ENCODE measurements at regions not wholly inside any gene's neighbourhood (a gene's known extent, or its start where the extent isn't known, plus 50 kb on each side); places are given as distances from the start of the nearest gene placed in this dataset.

DNA sequence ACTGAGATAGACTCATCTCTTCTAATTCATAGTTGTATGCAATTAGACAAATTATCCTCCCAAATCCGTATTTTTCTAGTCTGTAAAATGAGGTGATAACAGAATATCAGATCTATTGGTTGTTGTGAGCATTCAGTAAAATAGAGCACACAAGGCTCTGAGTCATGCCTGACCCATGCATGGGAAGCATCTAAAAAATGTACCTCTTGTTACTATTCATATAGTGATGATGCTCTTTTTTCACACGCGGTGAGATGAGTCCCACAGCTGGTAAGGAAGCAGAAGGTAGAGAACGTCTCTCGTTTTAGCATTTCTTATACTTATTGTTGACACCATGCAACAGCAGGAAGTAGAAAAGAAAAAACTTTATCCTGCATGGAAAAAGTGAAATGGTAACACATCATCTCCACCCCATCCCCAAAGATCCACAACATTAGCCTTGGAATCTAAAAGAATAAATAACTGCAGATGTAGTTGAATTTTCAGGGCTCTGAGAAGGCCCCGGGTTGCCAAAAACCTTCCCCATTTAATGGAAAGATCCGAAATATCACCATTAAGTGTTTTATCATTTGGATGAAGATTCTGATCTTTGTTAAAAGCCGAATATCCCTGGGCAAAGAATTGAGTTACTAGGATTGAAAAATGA is 215.6 kb downstream of the TMEM114 start:
- DNase-seq = no peak

DNA sequence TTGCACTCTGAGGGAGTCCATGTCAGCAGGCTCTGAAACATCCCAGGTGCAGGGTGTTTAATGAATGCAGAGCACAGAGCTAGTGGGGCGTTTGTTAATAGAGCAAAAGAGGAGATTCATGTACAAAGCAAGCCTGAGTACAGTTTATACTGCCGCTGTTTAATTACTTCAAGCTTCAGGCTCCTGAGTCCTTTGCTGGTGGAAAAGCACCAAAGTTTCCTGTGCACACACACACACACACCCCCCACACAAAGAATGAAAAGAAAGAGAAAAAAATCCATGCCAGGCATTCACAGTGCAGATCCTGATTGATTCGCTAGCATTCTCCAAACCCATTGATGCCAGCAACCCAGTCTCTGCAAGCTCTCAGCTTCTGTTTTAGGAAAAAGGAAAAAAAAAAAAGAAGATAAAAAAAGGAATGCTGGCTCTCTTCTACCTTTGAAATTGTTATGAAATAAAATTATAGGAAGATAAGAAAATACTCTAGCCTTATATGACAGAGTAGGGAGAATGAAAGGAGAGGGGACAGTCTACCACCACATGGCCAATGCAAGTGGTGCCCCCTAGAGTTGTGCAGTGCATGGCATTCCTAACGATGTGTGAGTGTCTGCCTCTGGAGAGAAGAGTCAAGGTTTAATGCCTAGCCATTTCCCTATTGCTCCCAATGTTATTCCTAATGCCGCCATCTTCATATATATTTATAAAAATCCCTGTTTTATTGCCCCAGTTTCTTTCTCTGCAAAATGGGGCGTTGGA is 216.5 kb downstream of the TMEM114 start:
- no peak for DNase-seq

DNA sequence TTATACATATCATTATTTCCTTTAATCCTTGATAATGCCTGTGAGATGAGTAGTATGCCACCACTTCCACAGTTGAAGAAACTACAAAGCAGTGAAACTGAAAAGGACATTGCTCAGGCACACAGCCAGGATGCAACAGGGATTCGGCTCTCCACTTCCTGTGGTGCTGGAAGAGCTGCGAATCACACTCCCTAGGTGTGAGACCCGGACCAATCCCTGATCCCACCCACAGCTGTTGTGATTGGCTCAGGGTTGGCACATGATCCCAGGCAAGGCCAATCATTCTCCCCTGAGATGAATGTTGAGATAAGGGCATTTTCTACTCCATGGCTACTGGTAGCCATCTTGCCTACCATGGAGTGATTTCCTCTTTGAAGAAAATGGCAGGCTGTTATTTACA is 218.2 kb downstream of the TMEM114 start:
- no peak for DNase-seq

DNA sequence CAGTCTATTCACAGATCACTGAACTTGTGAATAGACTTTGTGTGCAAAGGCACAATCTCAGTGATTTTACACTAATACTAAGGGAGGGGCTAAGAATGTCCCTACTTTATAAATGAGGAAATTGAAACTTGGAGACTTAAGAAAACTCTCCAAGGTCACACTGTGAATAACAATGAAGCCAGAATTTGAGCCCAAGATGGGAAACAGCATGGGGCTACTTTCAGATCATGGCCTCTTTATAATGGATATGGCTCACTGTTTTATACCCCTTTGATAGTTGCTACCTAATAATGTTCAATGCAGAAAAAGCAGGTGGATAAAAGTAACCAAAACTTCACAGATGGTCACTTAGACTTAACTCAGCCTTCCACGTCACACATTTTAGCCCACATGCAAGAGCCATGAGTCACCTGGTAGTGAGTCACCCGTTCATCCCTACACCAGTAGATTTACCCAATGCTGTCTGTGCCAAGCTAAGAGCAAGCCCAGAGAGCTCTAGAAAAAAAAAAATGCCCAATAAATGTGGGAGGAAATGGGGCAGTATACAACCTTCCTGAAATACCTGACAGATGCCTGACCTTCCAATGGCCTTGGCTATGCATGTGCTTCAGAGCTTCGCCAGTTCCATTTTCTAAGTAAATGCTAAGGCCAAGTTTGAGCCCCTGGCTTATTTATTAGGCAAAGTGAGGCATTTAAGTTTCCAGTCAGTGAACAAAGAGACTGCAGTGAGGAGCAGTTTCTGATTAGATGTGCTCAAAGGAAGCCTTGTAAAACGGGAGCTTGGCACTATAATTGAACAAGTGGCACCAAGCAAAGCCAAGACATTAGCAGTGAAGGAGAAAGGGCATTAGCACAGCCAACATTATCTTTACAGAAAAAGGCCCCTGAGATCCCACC is 219.7 kb downstream of the TMEM114 start:
- DNase-seq = no peak

DNA sequence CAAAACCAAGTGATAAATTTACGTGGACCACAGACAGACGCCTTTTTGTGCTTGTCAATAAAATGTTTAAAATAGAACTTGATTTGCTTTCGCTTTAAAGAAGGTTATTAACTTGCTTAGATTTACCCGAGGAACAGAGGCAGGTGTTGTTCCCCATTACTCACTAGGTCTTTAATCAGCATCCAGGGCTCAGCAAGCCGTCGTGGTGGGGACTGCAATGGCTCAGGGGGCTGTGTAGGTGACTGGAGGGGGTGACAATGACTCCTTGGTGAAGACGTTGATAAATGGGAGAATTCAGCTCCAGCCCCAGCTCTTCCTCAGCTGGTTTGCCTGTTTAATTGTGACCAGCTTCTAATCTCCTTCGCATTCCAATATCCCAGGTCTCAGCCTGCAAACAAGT is 231.4 kb downstream of the TMEM114 start:
- no peak for DNase-seq

DNA sequence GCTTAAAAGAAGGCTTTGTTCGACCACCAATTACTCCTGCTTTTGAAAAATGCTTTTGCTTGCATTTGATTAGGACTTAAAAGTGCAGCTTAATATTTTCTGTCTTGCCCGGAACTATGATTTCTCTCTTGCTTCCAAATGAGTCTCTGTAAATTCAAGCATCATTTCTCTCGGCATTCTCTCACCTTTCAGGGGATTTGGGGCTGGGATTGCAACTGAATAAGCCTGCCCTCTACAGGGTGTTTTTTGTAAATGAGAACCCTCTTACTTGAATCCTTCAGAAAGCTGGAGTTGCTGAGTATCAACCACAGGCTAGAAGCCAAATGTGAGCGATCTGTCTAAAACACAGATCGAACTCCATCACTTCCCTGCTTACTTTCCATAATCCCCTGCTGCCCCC is 234.6 kb downstream of the TMEM114 start:
- no peak for DNase-seq

DNA sequence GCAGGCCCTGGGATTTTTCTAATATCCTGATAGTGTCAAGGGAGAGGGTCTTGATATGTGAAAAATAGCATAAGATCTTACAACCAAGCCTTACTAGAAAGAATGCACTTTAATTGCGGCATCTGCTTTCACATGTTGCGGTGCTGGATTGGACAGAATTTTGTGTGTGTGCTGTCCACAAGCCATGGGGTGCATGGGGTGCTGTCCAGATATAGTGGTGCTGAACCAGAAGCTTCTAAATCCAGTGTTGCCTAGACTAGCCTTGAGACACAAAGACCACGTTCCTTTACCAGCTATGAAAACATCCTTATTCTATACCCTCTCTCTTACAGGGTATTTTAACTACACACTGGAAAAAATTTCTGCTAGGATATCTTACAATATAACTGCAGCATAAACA is 244.0 kb downstream of the TMEM114 start:
- DNase-seq = peak; percentile 81

DNA sequence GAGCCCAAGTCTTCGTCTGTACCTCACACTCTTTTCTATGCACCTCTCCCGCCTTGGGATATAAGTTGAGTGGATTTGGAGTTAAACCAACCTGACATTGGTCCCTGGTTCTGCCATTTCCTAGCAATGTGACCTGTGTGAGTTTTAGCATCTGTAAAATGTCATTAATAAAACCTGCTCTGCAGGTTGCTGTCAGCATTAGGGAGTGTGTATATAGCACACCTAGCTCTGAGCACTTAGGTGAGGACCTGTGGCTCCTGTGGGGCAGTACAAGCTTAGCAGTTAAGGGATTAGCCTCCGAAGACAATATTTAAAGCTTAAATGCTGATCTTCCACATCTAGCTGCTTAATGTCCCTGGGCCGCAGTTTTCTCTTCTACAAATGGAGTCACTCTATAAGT is 248.0 kb downstream of the TMEM114 start:
- DNase-seq = no peak

DNA sequence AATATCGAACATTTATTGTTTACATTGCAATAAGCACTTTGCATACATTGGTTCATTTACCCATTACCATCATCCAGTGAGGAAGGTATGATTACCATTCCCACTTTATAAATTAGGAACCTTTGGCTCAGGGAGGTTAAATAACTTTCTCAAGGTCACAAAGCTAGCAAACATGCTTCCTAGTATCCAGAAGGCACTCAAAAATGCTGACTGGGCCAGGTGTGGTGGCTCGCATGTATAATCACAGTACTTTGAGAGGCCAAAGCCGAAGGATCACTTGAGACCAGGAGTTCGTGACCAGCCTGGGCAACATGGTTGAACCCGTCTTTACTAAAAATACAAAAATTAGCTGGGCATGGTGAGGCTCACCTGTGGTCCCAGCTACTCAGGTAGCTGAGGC is 259.6 kb downstream of the TMEM114 start:
- DNase-seq = no peak

DNA sequence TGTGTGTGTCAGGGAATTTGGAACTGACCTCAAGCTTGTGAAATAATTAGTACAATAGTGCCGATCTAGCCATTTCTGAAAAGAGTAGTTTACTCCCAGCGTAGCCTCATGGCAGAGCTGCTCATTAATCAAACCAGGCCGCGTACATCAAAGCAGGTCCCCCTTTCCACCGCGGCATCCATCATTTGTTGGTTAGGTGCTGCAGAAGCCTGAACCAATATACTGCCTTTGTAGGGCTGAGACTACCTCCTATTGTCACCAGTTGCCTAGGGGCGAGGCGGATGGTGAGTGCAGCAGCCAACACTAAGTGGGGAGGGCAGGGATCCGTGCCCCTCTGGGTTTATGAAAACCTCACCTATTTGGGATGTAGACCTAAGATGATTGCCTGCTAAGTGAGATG is 264.1 kb downstream of the TMEM114 start:
- DNase-seq = no peak

DNA sequence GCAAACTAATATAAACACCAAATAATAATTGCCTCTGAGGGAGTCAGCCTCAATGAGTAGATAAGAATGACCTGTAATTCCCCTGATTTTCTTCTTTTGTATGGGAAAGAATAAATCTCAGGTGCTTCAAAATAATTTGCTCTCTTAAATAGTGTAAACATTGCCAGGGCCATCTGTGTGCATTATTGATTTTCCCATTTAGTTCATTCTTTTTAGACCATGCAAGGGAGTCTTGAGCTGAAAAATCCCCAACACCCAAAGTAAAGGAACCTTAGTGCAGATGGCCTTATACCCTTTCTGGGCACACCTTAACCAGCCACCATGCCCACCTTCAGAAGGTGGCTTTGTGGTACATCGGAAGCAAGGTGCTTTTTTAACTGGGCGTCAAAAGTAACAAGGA is 267.2 kb downstream of the TMEM114 start:
- DNase-seq = no peak

DNA sequence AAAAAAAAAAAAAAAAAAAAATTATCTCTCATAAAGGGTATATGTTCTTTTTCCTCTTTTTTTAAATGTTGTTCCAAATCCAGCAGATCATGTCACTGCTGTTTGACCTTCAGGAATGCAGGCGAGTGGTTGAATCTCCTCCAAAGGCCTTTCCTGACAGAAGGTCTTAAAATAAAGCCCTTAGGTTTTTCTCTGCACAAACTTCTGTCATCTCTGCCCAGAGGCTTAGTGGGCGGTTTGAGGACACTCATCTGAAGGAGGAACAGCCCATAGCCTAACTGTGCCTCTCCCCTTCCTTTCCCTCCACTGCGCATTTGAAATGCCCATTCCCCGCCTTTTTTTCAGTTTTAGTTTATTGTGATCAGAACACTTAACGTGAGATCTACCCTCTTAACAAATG is 270.2 kb downstream of the TMEM114 start:
- DNase-seq = no peak

DNA sequence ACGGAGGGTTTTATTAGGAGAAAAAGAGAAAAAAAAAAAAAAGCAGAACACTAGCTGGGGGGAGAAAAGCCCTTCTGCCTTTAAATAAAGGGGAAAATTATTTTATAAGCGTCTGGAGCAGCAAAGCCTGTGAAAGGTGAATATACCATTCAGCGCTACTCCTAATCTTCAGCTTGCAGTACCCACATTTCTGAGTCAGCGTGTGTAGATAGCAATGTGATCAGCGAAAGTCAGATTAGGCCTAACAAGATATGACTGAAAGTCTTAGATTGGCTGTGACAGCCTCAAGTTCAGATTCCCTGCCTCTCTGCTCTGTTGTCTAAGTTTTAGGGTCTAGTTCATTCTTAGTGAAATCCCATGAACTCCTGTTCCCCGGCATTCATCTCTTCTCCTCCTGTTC is 279.5 kb downstream of the TMEM114 start:
- no peak for DNase-seq

DNA sequence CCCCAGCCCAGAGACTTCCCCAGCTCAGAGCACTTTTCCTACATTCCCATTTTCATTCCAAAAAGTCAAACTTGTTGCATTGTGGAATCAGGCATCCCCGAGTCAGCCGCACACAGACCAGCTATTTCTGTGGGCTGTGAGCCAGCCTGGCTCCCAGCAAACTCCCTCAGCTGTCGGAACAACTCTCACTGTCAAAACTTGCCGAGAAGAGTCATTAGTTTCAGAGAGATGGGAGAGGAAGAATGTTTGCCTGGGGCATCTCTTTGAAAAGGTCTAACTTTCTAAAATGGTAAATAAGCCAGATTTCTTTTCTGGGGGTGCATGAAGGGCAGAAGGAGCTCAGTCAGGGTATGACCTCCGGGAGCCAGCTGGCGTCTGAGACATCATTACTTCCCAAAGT is 280.0 kb downstream of the TMEM114 start:
- DNase-seq = no peak

DNA sequence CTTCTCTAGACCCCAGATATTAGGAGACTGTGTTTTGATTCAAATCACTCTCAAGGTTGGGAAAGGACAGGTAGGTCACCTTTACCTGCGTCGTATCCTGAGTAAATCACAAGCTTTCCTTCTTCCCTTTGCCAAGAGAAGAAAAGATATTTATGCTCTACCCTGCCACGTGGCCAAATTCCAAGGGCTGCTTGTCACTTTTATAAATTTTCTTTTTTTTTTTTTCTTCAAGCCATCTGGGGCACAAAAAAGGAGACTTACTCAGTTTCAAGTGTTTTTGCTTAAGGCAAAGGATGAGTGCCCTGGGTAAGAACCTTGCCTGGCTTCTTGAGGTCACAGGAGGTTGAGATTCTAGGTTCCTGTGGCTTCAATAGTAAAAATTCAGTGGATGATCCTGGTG is 285.1 kb downstream of the TMEM114 start:
- DNase-seq = no peak

DNA sequence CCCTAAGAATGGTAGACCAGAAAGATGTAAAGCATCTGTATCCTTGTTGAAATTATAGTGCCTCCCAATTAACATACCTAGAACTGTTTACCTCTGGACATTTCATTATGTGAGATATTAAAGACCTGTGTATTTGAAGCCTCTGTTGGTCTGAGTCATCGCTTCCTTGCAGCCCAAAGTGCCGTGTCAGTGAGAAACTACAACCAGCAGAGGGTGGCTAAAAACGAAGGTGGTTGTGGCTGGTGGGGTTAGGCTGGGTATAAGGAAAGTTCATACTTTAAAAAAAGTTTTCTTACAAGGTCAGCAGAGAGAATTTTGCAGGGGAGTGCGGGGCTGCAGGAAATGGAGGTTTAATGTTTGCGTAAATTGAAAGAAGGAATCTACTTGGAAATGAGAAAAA is 290.7 kb downstream of the TMEM114 start:
- DNase-seq = no peak

DNA sequence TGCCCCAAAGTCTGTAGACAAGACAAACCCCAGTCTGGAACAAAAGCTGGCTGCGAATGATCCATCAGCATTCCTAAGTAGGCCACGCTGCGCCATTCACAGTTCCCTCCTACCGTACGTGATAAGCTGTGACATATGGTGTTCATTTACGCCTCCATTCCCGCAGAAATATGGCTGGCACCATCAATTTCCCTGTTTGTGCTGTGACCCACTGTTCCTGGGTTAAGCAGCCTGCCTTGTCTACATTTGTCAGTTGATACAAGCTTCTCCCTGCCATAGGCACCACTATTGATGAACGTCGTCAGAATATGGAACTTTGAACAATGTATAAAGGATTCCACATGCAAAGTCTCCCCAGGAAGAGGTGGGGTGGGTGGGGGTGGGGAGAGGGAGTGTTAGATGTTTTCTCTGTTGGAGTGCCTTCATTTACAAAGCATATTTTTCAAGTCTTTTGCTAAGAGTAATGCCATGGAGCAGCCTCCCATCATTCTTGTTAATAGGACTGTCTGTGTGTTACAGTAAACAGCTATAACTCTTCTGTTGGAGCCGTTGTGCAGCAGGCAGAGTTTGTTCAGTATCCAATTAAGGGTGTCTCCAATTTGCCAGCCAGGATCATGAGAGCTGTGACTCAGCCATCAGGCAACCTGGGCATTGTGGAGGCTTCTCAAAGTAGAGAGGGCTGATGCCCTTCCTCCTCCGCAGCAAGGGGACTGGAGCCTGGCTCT is 294.6 kb downstream of the TMEM114 start:
- peak; percentile 5 for DNase-seq

DNA sequence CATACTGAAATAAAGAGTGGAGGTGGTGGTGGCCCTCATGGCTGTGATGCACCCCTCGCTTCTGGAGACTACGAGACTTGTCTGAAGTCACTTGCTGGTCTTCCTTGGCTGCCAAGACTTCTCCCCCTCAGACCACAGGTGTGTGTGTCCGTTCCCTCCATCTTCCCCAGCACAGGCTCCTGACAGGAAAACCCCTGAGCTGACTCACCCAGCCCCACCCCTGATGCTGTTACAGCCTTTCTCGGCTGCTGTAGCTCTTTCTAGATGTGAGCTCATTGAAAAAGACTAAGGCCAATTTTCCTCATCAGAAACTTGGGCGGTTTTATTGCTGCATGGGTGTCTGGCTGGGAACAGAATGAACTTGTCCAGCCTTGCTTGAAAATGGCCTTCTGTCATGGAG is 296.9 kb downstream of the TMEM114 start:
- DNase-seq = no peak

DNA sequence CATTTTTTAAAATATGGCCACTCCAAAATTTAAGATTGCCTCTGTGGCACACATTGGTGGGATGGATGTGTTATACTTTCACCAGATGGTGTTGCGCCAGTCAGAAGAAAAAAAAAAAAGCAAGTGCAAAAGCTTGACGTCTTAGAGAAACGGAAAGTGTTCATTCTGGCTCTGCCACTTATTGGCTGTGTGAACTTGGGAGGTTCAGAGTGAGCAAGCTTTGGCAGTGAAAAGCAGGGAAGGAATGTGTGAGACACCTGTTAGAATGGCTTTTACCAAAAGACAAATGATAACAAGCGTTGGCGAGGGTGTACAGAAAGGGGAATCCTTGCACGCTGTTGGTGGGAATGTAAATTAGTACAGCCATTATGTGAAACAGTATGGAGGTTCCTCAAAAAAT is 298.0 kb downstream of the TMEM114 start:
- no peak for DNase-seq

DNA sequence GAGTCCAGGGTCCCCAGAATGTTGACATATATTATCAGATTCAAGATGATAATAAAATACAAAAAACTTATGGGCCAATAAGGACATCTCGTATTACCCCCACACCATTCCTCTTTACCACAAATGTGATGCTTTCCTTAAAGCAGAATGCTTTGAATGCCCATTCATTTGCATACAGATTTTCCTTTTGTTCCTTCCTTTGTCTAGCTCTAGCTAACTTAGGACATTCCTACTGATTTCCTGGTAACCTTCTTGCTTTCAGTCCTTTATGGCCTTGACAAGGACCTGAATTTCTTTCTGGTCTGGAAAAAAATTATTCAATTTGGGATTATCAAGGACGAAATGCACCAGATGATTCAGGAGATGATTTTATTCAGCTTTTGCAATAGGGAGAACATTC is 304.0 kb downstream of the TMEM114 start:
- DNase-seq = no peak

DNA sequence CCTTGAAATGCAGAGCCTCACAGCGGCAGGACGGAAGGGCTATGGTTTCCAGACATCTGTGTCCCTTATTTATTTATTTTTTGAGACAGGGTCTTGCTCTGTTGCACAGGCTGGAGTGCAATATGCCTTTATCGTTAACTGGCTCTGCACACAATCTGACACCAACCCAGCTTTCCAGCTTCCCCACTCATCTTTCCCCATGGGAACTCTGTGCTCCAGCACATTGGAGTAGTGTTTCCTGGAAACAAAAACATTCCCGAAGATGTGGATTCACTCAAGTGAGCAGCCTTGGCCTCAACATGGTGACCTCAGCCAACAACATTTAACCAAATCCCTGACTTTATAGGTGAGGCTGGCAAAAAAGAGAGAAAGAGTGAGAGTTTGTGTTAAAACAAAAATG is 307.1 kb downstream of the TMEM114 start:
- DNase-seq = peak; percentile 32

DNA sequence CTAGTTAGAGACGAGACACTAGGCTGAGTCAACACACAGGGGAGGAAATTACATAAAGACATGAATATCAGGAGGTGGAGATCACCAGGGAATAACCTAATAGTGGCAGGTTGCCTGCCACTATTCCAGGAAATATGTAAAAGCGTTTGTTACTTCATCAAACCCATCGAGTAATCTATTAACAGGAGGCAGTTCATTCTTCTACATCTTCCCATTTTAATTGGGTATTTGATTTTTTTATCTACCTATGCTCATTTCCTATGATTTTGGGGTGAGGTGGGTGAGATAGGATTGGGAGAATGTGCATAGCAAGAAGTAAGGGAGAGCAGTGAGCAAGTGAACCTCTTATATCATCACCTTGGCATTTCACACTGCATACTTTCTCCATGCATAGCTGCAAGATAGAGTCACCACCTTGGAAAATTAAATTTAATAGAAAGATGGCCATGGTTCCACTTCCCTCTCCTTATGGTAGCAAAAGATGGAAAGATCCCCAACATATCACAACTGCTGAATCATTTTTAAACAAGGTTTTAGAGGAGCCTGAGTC is 312.2 kb downstream of the TMEM114 start:
- no peak for DNase-seq

Data from left kidney (tissue), 1 donor.